ENCODE measurements at regions not wholly inside any gene's neighbourhood (a gene's known extent, or its start where the extent isn't known, plus 50 kb on each side); places are given as distances from the start of the nearest gene placed in this dataset.

DNA sequence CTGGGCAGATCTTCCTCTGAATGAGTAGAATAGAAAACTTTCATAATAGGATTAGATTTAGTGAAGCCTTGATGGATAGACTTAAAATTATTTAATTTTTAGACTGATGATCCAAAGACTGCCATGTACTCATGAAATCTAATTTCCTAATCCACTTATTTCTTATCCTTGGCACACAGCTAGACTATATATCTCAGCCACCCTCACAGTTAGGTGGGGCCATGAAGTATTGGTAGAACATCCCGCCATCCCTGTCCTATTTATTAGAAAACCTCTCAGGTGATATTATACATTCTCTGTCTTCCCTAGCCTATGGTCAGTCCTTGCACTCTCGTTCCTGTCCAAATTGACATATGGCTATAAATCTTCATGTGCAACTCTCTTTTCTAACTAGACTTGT is 110.9 kb downstream of the FAM170A start:
- no peak overlapping the region for H3K4me2 ChIP-seq (ENCODE audit: insufficient read depth, low read length)
- no peaks in the 10 kb centered on the region for H3K36me3 ChIP-seq (ENCODE audit: control insufficient read depth, insufficient read depth, low read length)
- H3K27me3 ChIP-seq (ENCODE audit: control insufficient read depth in 2 of 2, insufficient read depth in 2 of 2, low read length in 2 of 2), result no peaks in the 10 kb centered on the region
- no peaks in the 10 kb centered on the region for H3K79me2 ChIP-seq (ENCODE audit: control insufficient read depth, insufficient read depth, low read length)
- H3K4me1 ChIP-seq (replicated peaks in 1 of 2; ENCODE audit: control insufficient read depth in 2 of 2, insufficient read depth in 2 of 2, low read length in 2 of 2), result peaks cover 0 to 3% of the 10 kb centered on the region in 2 experiments; a peak in 1 of 5 replicates
- no peak for FAIRE-seq
- H3K9me1 ChIP-seq (ENCODE audit: control insufficient read depth, insufficient read depth, low read length), result no peaks in the 10 kb centered on the region
- ChIA-PET POLR2A (no interaction called here), CTCF (ENCODE audit: low intra/inter-chr PET ratio) (no interaction called here)
- intact Hi-C loops (cut with micrococcal nuclease) (loop anchor here (10.0 kb wide), 1 partner anchor 305 kb away; no protein-coding TSS in a partner anchor), in situ Hi-C loops (cut with MboI) (loop anchor here (25.0 kb wide), 1 partner anchor 753 kb away; the partner anchor contains the start of gene DTWD2)
- DNase-seq (ENCODE audit: extremely low read depth in 1 of 4, low spot score in 3 of 4), result no peak
- TF ChIP-seq ZNF274 (IDR thresholded peaks at IDR 0.05; ENCODE audit: borderline replicate concordance, low read depth, low read length), result no peak
- peak; percentile 47 for TF ChIP-seq MEIS2 (IDR thresholded peaks at IDR 0.05; ENCODE audit: partially characterized antibody)
- H3K4me3 ChIP-seq, result no peak overlapping the region
- no TSS peak for BruUV-seq (replicated peaks)
- no peak overlapping the region for H2AFZ ChIP-seq (ENCODE audit: low read depth, low read length)
- H3K9ac ChIP-seq (ENCODE audit: insufficient read depth in 1 of 2, low read depth in 2 of 2, low read length in 2 of 2), result no peak overlapping the region
- 0% methylated on average over 2 of the region's 2 CpGs for WGBS (ENCODE audit: insufficient coverage, low coverage, missing lambda C conversion rate)
- H4K20me1 ChIP-seq (replicated peaks; ENCODE audit: control insufficient read depth, insufficient read depth, low read length), result no peaks in the 10 kb centered on the region
- ATAC-seq, result no peak
- no peaks in the 10 kb centered on the region for H3K9me3 ChIP-seq (replicated peaks; ENCODE audit: control insufficient read depth, insufficient read depth, low read depth, low read length)
- no peak overlapping the region for H3K27ac ChIP-seq (ENCODE audit: extremely low read depth, low read depth, low read length)

DNA sequence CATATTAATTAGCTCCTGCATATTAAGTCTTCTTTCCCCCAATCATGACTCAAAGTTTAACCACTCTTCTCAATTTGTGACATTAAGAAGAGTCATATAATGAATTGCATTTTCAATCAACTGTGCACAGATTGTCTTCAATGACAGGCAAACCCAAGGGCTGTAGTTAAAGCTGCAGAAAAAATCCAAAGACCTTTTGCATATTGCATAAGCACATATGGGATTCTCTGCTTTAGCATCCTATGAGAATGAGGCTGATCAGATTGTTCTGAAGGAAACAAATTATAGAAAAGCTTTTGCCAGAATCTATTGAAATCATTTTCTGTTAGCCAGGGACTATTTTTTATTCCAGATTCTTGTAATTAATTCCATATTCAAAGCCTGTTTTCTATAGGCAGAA is 112.3 kb downstream of the FAM170A start:
- ATAC-seq (no peak), DNase-seq (ENCODE audit: extremely low read depth in 1 of 4, low spot score in 3 of 4) (no peak), FAIRE-seq (no peak)
- POLR2A ChIA-PET, result no interaction called here
- H3K9ac ChIP-seq (ENCODE audit: insufficient read depth in 1 of 2, low read depth in 2 of 2, low read length in 2 of 2), result no peak overlapping the region
- intact Hi-C loops (cut with micrococcal nuclease) (loop anchor here (10.0 kb wide), 1 partner anchor 307 kb away; no protein-coding TSS in a partner anchor), in situ Hi-C loops (cut with MboI) (loop anchor here (25.0 kb wide), 1 partner anchor 754 kb away; the partner anchor contains the start of gene DTWD2)
- H3K4me3 ChIP-seq, result no peak overlapping the region
- H3K27ac ChIP-seq (ENCODE audit: extremely low read depth, low read depth, low read length), result no peak overlapping the region
- H3K79me2 ChIP-seq (ENCODE audit: control insufficient read depth, insufficient read depth, low read length), result no peaks in the 10 kb centered on the region
- CTCF ChIA-PET (ENCODE audit: low intra/inter-chr PET ratio), result no interaction called here
- no peaks in the 10 kb centered on the region for H3K9me1 ChIP-seq (ENCODE audit: control insufficient read depth, insufficient read depth, low read length)
- no peaks in the 10 kb centered on the region for H3K36me3 ChIP-seq (ENCODE audit: control insufficient read depth, insufficient read depth, low read length)
- no peaks in the 10 kb centered on the region for H3K9me3 ChIP-seq (replicated peaks; ENCODE audit: control insufficient read depth, insufficient read depth, low read depth, low read length)
- BruUV-seq (replicated peaks), result no TSS peak
- peaks cover 0 to 3% of the 10 kb centered on the region in 2 experiments; a peak in 1 of 5 replicates for H3K4me1 ChIP-seq (replicated peaks in 1 of 2; ENCODE audit: control insufficient read depth in 2 of 2, insufficient read depth in 2 of 2, low read length in 2 of 2)
- no peak overlapping the region for H2AFZ ChIP-seq (ENCODE audit: low read depth, low read length)
- no peak for TF ChIP-seq MTF1 (CRISPR knock-in tag; IDR thresholded peaks at IDR 0.05; ENCODE audit: borderline replicate concordance)
- no peak for TF ChIP-seq BRF1 (IDR thresholded peaks at IDR 0.05; ENCODE audit: borderline replicate concordance, extremely low read depth, insufficient read length)
- TF ChIP-seq SPI1 (IDR thresholded peaks at IDR 0.05; ENCODE audit: borderline replicate concordance, low read depth, low read length), result no peak
- no peak for TF ChIP-seq DPF2 (IDR thresholded peaks at IDR 0.05)
- TF ChIP-seq TEAD1 (CRISPR knock-in tag; IDR thresholded peaks at IDR 0.05), result no peak
- no peak for TF ChIP-seq HLTF (IDR thresholded peaks at IDR 0.05)
- no peak for TF ChIP-seq CAMTA2 (CRISPR knock-in tag; conservative IDR thresholded peaks at IDR 0.05)
- TF ChIP-seq CHD2 (IDR thresholded peaks at IDR 0.05; ENCODE audit: low read depth, low read length), result no peak
- no peak for TF ChIP-seq POLR2A (conservative IDR thresholded peaks at IDR 0.05)
- no peak for TF ChIP-seq HNRNPLL (IDR thresholded peaks at IDR 0.05; ENCODE audit: low read depth, low read length, poor library complexity, severe bottlenecking)
- no peak for TF ChIP-seq SRSF9 (IDR thresholded peaks at IDR 0.05; ENCODE audit: borderline replicate concordance, low read depth, low read length)
- no peak for TF ChIP-seq ZNF584 (CRISPR knock-in tag; IDR thresholded peaks at IDR 0.05; ENCODE audit: low read depth)
- no peak for TF ChIP-seq PML (IDR thresholded peaks at IDR 0.05; ENCODE audit: low read length)
- no peak for TF ChIP-seq ATF7 (IDR thresholded peaks at IDR 0.05)
- TF ChIP-seq PPARD (CRISPR knock-in tag; IDR thresholded peaks at IDR 0.05), result no peak
- TF ChIP-seq, protein P1, sequence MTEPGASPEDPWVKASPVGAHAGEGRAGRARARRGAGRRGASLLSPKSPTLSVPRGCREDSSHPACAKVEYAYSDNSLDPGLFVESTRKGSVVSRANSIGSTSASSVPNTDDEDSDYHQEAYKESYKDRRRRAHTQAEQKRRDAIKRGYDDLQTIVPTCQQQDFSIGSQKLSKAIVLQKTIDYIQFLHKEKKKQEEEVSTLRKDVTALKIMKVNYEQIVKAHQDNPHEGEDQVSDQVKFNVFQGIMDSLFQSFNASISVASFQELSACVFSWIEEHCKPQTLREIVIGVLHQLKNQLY (CRISPR knock-in tag; conservative IDR thresholded peaks at IDR 0.05), result no peak
- TF ChIP-seq PHF20 (IDR thresholded peaks at IDR 0.05; ENCODE audit: partially characterized antibody), result no peak
- no peak for TF ChIP-seq DIDO1 (tag; IDR thresholded peaks at IDR 0.05; ENCODE audit: low read depth)
- no peak for TF ChIP-seq RFX1 (IDR thresholded peaks at IDR 0.05)
- no peak overlapping the region for H3K4me2 ChIP-seq (ENCODE audit: insufficient read depth, low read length)
- no peaks in the 10 kb centered on the region for H4K20me1 ChIP-seq (replicated peaks; ENCODE audit: control insufficient read depth, insufficient read depth, low read length)
- no peaks in the 10 kb centered on the region for H3K27me3 ChIP-seq (ENCODE audit: control insufficient read depth in 2 of 2, insufficient read depth in 2 of 2, low read length in 2 of 2)

Data from K562 (cell line).